Liver (tissue), 8 donors: ENCODE measurements at regions not wholly inside any gene's neighbourhood (a gene's known extent, or its start where the extent isn't known, plus 50 kb on each side); places are given as distances from the start of the nearest gene placed in this dataset.

Source experiments
- DNase-seq: peaks from one replicate; pipeline ENCODE4 v3.0.0-alpha.2; 2017; ENCODE audit warnings: low spot score
- H3K27ac ChIP-seq, 2 donors: one replicate each; pipeline ENCODE4 v1.7.0; 2013; ENCODE audit warnings: inconsistent platforms in 2 of 2, low read length in 2 of 2, control low read depth in 1 of 2, low read depth in 1 of 2, mild to moderate bottlenecking in 1 of 2
- H3K27me3 ChIP-seq, 4 donors: one replicate each; pipeline versions ENCODE4 v1.6.1 to v1.7.0; 2013; ENCODE audit warnings: low read length in 3 of 4, inconsistent platforms in 1 of 4, mild to moderate bottlenecking in 1 of 4, moderate library complexity in 1 of 4; ENCODE audit not compliant: control insufficient read depth in 4 of 4, insufficient read depth in 4 of 4
- H3K36me3 ChIP-seq, 4 donors: one replicate each; pipeline versions ENCODE4 v1.6.1 to v1.7.0; 2013; ENCODE audit warnings: low read length in 3 of 4, mild to moderate bottlenecking in 3 of 4, low read depth in 1 of 4, moderate library complexity in 1 of 4; ENCODE audit not compliant: control insufficient read depth in 4 of 4, insufficient read depth in 3 of 4
- H3K4me1 ChIP-seq, 4 donors: one replicate each; pipeline versions ENCODE4 v1.6.1 to v1.7.0; 2013; ENCODE audit warnings: low read length in 3 of 4, mild to moderate bottlenecking in 3 of 4, moderate library complexity in 1 of 4; ENCODE audit not compliant: control insufficient read depth in 4 of 4, insufficient read depth in 4 of 4
- H3K4me3 ChIP-seq, 3 donors: one replicate each; pipeline versions ENCODE4 v1.6.1 to v1.7.0; 2013; ENCODE audit warnings: low read length in 3 of 3, control low read depth in 1 of 3, low read depth in 1 of 3, mild to moderate bottlenecking in 1 of 3
- H3K9ac ChIP-seq, 2 donors: one replicate each; pipeline ENCODE4 v1.7.0; 2013; ENCODE audit warnings: low read length in 2 of 2, mild to moderate bottlenecking in 2 of 2, moderate library complexity in 2 of 2, control low read depth in 1 of 2, low read depth in 1 of 2
- H3K9me3 ChIP-seq, 4 donors: one replicate each; pipeline versions ENCODE4 v1.6.1 to v1.7.0; 2013; ENCODE audit warnings: low read length in 3 of 4; ENCODE audit not compliant: control insufficient read depth in 4 of 4
- EGR1 ChIP-seq, 2 donors: IDR thresholded peaks; 2 replicates each; pipeline ENCODE4 v1.6.1; 2016 to 2018; ENCODE audit warnings: antibody characterized with exemption in 2 of 2, low read depth in 2 of 2
- FOXA1 ChIP-seq: IDR thresholded peaks from 2 replicates; pipeline ENCODE4 v1.6.1; 2016; ENCODE audit warnings: antibody characterized with exemption
- FOXA2 ChIP-seq: IDR thresholded peaks from 2 replicates; pipeline ENCODE4 v1.6.1; 2016; ENCODE audit warnings: antibody characterized with exemption
- GABPA ChIP-seq, 2 donors: IDR thresholded peaks in 1 of 2; conservative IDR thresholded peaks in 1 of 2; 2 replicates each; pipeline ENCODE4 v1.6.1; 2016; ENCODE audit warnings: antibody characterized with exemption in 2 of 2, mild to moderate bottlenecking in 1 of 2, moderate library complexity in 1 of 2
- HNF4A ChIP-seq, 2 donors: conservative IDR thresholded peaks; 2 replicates each; pipeline ENCODE4 v1.6.1; 2016; ENCODE audit warnings: antibody characterized with exemption in 2 of 2, mild to moderate bottlenecking in 2 of 2
- HNF4G ChIP-seq: IDR thresholded peaks from 2 replicates; pipeline ENCODE4 v1.6.1; 2016; ENCODE audit warnings: antibody characterized with exemption
- JUND ChIP-seq, 2 donors: IDR thresholded peaks; 2 replicates each; pipeline ENCODE4 v1.6.1; 2016; ENCODE audit warnings: antibody characterized with exemption in 2 of 2
- NR2F2 ChIP-seq: IDR thresholded peaks from 2 replicates; pipeline ENCODE4 v1.6.1; 2016; ENCODE audit warnings: antibody characterized with exemption
- RAD21 ChIP-seq, 2 donors: IDR thresholded peaks; 2 replicates each; pipeline ENCODE4 v1.6.1; 2016; ENCODE audit warnings: antibody characterized with exemption in 2 of 2, mild to moderate bottlenecking in 2 of 2
- RXRA ChIP-seq, 2 donors: IDR thresholded peaks; 2 replicates each; pipeline ENCODE4 v1.6.1; 2017 to 2018; ENCODE audit warnings: antibody characterized with exemption in 2 of 2, mild to moderate bottlenecking in 1 of 2
- SP1 ChIP-seq: IDR thresholded peaks from 2 replicates; pipeline ENCODE4 v1.6.1; 2018; ENCODE audit warnings: antibody characterized with exemption, mild to moderate bottlenecking
- TAF1 ChIP-seq: conservative IDR thresholded peaks from 2 replicates; pipeline ENCODE4 v1.6.1; 2016; ENCODE audit warnings: antibody characterized with exemption, mild to moderate bottlenecking
- YY1 ChIP-seq: IDR thresholded peaks from 2 replicates; pipeline ENCODE4 v1.6.1; 2016; ENCODE audit warnings: antibody characterized with exemption, mild to moderate bottlenecking
- WGBS: extraction: QIAGEN DNeasy Blood & Tissue Kit; methylation state at CpG from one replicate; pipeline ENCODE4 v1.1.7; 2013; 5-methylcytosine and 5-hydroxymethylcytosine counted together
- TF ChIP-seq, protein P1 (sequence below): IDR thresholded peaks from 2 replicates; pipeline ENCODE4 v1.6.1; 2016; ENCODE audit warnings: antibody characterized with exemption, mild to moderate bottlenecking
- TF ChIP-seq, protein P2 (sequence below): IDR thresholded peaks from 2 replicates; pipeline ENCODE4 v1.6.1; 2016; ENCODE audit warnings: antibody characterized with exemption
- TF ChIP-seq, protein P3 (sequence below): IDR thresholded peaks from 2 replicates; pipeline ENCODE4 v1.6.1; 2016; ENCODE audit warnings: antibody characterized with exemption
- TF ChIP-seq, protein P4 (sequence below): fragments of 150-350 bp; IDR thresholded peaks from 2 replicates; pipeline ENCODE4 v1.5.1; 2017; ENCODE audit warnings: improper control_type of control experiment, low read depth, low read length; ENCODE audit not compliant: missing input control
- TF ChIP-seq, protein P5 (sequence below): IDR thresholded peaks from 2 replicates; pipeline ENCODE4 v1.6.1; 2016; ENCODE audit warnings: antibody characterized with exemption
- donor health status: healthy.
- donor health status: healthy.
- donor health status: healthy.
- donor health status: healthy.
- donor health status: healthy.

DNA sequence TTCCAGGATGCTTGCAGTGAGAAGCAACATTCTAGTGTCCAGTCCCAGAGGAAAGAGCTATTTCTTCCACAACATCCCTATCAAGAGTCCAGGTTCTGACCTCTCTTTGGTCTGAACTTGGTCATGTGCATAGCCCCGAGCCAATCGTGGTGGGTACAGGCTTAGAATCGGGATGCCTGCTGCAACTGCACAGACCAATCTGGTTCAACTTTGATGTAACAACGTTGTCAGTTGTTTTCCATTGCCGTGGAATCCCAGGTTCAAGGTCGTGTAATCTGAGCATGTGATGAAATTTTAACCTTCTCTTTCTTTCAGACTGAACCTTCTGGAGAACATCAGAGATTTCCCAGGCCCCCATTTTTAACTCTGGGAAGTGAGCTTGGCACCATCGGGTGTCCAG, 130.5 kb downstream of the ANKRD60 start:
- H3K9me3 ChIP-seq, result no peaks in the 10 kb centered on the region
- H3K27me3 ChIP-seq, result peaks cover 0 to 12% (median 0%) of the 10 kb centered on the region in 4 donors
- no peak overlapping the region for H3K27ac ChIP-seq
- H3K36me3 ChIP-seq, result no peaks in the 10 kb centered on the region
- WGBS, result 60% methylated on average over 7 of the region's 7 CpGs
- no peak for DNase-seq
- no peak overlapping the region for H3K9ac ChIP-seq
- TF ChIP-seq NR2F2 (no peak), HNF4G (no peak), RXRA (IDR thresholded peaks at IDR 0.05) (no peak), RAD21 (IDR thresholded peaks at IDR 0.05) (no peak), YY1 (no peak), FOXA2 (no peak), JUND (IDR thresholded peaks at IDR 0.05) (no peak), SP1 (no peak), TAF1 (no peak), FOXA1 (no peak), HNF4A (conservative IDR thresholded peaks at IDR 0.05) (no peak), EGR1 (IDR thresholded peaks at IDR 0.05; ENCODE audit: low read depth in 2 of 2) (no peak), GABPA (IDR thresholded peaks at IDR 0.05 in 1 of 2, conservative IDR thresholded peaks at IDR 0.05 in 1 of 2) (no peak)
- TF ChIP-seq, protein P1, sequence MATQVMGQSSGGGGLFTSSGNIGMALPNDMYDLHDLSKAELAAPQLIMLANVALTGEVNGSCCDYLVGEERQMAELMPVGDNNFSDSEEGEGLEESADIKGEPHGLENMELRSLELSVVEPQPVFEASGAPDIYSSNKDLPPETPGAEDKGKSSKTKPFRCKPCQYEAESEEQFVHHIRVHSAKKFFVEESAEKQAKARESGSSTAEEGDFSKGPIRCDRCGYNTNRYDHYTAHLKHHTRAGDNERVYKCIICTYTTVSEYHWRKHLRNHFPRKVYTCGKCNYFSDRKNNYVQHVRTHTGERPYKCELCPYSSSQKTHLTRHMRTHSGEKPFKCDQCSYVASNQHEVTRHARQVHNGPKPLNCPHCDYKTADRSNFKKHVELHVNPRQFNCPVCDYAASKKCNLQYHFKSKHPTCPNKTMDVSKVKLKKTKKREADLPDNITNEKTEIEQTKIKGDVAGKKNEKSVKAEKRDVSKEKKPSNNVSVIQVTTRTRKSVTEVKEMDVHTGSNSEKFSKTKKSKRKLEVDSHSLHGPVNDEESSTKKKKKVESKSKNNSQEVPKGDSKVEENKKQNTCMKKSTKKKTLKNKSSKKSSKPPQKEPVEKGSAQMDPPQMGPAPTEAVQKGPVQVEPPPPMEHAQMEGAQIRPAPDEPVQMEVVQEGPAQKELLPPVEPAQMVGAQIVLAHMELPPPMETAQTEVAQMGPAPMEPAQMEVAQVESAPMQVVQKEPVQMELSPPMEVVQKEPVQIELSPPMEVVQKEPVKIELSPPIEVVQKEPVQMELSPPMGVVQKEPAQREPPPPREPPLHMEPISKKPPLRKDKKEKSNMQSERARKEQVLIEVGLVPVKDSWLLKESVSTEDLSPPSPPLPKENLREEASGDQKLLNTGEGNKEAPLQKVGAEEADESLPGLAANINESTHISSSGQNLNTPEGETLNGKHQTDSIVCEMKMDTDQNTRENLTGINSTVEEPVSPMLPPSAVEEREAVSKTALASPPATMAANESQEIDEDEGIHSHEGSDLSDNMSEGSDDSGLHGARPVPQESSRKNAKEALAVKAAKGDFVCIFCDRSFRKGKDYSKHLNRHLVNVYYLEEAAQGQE, result no peak
- TF ChIP-seq, protein P2, sequence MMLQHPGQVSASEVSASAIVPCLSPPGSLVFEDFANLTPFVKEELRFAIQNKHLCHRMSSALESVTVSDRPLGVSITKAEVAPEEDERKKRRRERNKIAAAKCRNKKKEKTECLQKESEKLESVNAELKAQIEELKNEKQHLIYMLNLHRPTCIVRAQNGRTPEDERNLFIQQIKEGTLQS, result no peak
- no peak overlapping the region for H3K4me3 ChIP-seq
- H3K4me1 ChIP-seq, result no peaks in the 10 kb centered on the region

DNA sequence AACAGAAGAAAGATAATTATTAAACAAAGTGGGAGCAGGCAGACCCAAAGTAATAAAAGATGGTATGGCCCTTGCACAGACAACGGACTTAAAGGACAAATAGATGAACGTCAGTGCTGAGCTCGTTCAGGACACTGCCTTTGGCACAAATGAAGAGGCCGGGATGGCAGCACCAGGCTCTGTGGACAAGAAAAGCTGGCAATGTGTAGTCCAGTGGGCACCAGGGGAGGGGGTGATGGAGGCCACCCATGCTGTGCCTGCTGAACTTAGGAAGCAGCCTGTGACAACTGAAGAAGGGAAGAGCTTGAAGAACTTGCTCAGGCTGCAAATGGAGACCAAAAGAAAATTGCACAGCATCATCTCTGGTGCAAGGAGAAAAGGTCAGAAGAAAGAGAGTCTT, 131.0 kb downstream of the ANKRD60 start:
- WGBS, result 73% methylated on average over 4 of the region's 4 CpGs
- no peaks in the 10 kb centered on the region for H3K4me1 ChIP-seq

More for the DNA sequence above, 131.0 kb downstream of the ANKRD60 start:
- Histone ChIP-seq H3K9ac (no peak overlapping the region), H3K36me3 (no peaks in the 10 kb centered on the region), H3K4me3 (no peak overlapping the region), H3K27me3 (peaks cover 0 to 12% (median 0%) of the 10 kb centered on the region in 4 donors), H3K27ac (no peak overlapping the region), H3K9me3 (no peaks in the 10 kb centered on the region)
- TF ChIP-seq EGR1 (IDR thresholded peaks at IDR 0.05; ENCODE audit: low read depth in 2 of 2) (no peak), HNF4G (no peak), RAD21 (IDR thresholded peaks at IDR 0.05) (no peak), YY1 (no peak), HNF4A (conservative IDR thresholded peaks at IDR 0.05) (no peak), JUND (IDR thresholded peaks at IDR 0.05) (no peak), NR2F2 (no peak), RXRA (IDR thresholded peaks at IDR 0.05) (no peak), GABPA (IDR thresholded peaks at IDR 0.05 in 1 of 2, conservative IDR thresholded peaks at IDR 0.05 in 1 of 2) (no peak), SP1 (no peak), FOXA2 (no peak), FOXA1 (no peak), TAF1 (no peak)
- TF ChIP-seq, protein P3, sequence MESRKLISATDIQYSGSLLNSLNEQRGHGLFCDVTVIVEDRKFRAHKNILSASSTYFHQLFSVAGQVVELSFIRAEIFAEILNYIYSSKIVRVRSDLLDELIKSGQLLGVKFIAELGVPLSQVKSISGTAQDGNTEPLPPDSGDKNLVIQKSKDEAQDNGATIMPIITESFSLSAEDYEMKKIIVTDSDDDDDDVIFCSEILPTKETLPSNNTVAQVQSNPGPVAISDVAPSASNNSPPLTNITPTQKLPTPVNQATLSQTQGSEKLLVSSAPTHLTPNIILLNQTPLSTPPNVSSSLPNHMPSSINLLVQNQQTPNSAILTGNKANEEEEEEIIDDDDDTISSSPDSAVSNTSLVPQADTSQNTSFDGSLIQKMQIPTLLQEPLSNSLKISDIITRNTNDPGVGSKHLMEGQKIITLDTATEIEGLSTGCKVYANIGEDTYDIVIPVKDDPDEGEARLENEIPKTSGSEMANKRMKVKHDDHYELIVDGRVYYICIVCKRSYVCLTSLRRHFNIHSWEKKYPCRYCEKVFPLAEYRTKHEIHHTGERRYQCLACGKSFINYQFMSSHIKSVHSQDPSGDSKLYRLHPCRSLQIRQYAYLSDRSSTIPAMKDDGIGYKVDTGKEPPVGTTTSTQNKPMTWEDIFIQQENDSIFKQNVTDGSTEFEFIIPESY, result no peak
- TF ChIP-seq, protein P4, sequence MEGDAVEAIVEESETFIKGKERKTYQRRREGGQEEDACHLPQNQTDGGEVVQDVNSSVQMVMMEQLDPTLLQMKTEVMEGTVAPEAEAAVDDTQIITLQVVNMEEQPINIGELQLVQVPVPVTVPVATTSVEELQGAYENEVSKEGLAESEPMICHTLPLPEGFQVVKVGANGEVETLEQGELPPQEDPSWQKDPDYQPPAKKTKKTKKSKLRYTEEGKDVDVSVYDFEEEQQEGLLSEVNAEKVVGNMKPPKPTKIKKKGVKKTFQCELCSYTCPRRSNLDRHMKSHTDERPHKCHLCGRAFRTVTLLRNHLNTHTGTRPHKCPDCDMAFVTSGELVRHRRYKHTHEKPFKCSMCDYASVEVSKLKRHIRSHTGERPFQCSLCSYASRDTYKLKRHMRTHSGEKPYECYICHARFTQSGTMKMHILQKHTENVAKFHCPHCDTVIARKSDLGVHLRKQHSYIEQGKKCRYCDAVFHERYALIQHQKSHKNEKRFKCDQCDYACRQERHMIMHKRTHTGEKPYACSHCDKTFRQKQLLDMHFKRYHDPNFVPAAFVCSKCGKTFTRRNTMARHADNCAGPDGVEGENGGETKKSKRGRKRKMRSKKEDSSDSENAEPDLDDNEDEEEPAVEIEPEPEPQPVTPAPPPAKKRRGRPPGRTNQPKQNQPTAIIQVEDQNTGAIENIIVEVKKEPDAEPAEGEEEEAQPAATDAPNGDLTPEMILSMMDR, result no peak
- TF ChIP-seq, protein P1, result no peak
- TF ChIP-seq, protein P2, result no peak
- TF ChIP-seq, protein P5, sequence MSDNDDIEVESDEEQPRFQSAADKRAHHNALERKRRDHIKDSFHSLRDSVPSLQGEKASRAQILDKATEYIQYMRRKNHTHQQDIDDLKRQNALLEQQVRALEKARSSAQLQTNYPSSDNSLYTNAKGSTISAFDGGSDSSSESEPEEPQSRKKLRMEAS, result no peak
- no peak for DNase-seq
